ENCODE measurements at regions not wholly inside any gene's neighbourhood (a gene's known extent, or its start where the extent isn't known, plus 50 kb on each side); places are given as distances from the start of the nearest gene placed in this dataset.

DNA sequence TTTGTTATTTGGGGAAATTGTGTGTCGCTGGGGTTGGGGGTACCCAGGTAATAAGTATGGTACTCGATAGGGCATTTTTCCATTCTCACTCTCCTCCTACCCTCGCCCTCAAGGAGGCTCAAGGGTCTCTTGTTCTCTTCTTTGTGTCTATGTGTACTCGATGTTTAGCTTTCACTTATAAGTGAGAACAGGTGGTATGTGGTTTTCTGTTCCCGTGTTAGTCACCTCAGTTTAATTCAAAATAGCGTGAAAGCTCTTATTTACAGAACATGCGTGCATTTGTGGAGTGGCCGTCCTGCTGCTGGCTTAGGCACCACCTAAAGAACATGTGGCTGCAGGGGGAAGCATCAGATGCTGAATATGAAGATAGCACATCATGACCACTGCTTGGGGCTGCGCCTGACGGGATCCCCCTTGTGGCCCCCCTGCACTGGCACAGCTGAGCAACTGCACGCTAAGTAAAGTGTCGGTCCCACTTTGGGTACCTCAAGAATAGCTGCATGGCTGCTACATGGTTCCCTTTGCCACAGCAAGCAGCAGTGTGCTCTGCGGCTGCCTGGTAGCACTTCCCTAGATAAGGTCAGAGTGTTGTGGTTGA, 569.0 kb downstream of the DCDC2C start:
- TF ChIP-seq POLR2A (IDR thresholded peaks at IDR 0.05; ENCODE audit: low read length) (no peak), GATA1 (IDR thresholded peaks at IDR 0.05; ENCODE audit: low read depth, low read length) (no peak)
